Right lobe of liver (tissue), 4 donors: ENCODE measurements at regions not wholly inside any gene's neighbourhood (a gene's known extent, or its start where the extent isn't known, plus 50 kb on each side); places are given as distances from the start of the nearest gene placed in this dataset.

Experiments used
- POLR2A ChIP-seq: fragments of 450-650 bp; IDR thresholded peaks from one replicate; pipeline ENCODE4 v1.6.1; 2017; ENCODE audit warnings: antibody characterized with exemption, mild to moderate bottlenecking
- TF ChIP-seq, protein P1 (sequence below), 4 donors: fragments of 200-600 bp in 3 of 4; fragments of 450-650 bp in 1 of 4; IDR thresholded peaks; one replicate each; pipeline versions ENCODE4 v1.5.1 to v1.8.0; 2016 to 2022; ENCODE audit warnings: antibody characterized with exemption in 4 of 4, mild to moderate bottlenecking in 2 of 4
- donor health status: DM: no; HTN: no; CAD: no.
- donor health status: DM: no; HTN: no; CAD: no.
- donor health status: DM: no; HTN: yes; CAD: no.

GRCh38 chr7:85475071-85475470, 288.2 kb upstream of the SEMA3D start:
- TF ChIP-seq, protein P1, sequence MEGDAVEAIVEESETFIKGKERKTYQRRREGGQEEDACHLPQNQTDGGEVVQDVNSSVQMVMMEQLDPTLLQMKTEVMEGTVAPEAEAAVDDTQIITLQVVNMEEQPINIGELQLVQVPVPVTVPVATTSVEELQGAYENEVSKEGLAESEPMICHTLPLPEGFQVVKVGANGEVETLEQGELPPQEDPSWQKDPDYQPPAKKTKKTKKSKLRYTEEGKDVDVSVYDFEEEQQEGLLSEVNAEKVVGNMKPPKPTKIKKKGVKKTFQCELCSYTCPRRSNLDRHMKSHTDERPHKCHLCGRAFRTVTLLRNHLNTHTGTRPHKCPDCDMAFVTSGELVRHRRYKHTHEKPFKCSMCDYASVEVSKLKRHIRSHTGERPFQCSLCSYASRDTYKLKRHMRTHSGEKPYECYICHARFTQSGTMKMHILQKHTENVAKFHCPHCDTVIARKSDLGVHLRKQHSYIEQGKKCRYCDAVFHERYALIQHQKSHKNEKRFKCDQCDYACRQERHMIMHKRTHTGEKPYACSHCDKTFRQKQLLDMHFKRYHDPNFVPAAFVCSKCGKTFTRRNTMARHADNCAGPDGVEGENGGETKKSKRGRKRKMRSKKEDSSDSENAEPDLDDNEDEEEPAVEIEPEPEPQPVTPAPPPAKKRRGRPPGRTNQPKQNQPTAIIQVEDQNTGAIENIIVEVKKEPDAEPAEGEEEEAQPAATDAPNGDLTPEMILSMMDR (IDR thresholded peaks at IDR 0.05) = no peak
- no peak for TF ChIP-seq POLR2A
